SK-N-SH (cell line): ENCODE measurements at regions not wholly inside any gene's neighbourhood (a gene's known extent, or its start where the extent isn't known, plus 50 kb on each side); places are given as distances from the start of the nearest gene placed in this dataset.

Source experiments
- CTCF ChIA-PET: fragments of 300-600, 350-600 bp; formaldehyde crosslinking; extraction: SDS; loops from one replicate; lab custom pipeline; 2021; lab: Yijun Ruan, JAX
- POLR2A ChIA-PET: fragments of 350-600 bp; sonication (Branson Sonifier 250); formaldehyde crosslinking; extraction: SDS; loops from one replicate; lab custom pipeline; 2020; ENCODE audit warnings: antibody characterized with exemption, inconsistent platforms; lab: Yijun Ruan, JAX
- DNase-seq: peaks from one replicate; pipeline ENCODE4 v3.0.0; 2012
- H2AFZ ChIP-seq: fragments of 200-600 bp; sonication (generic); 2 replicates; pipeline ENCODE4 v1.8.1; 2016; ENCODE audit warnings: antibody characterized with exemption, mild to moderate bottlenecking, low read depth
- H3F3A ChIP-seq: fragments of 200-600 bp; sonication (generic); replicated peaks from 2 replicates; pipeline ENCODE3; 2016; ENCODE audit warnings: antibody characterized with exemption, mild to moderate bottlenecking; ENCODE audit not compliant: insufficient read depth
- H3K27ac ChIP-seq, 2 experiments: fragments of 200-500 bp in 1 of 2; fragments of 200-600 bp in 1 of 2; sonication (Bioruptor generic) in 1 of 2; sonication (generic), shearing (Covaris generic) in 1 of 2; 2 replicates each; pipeline versions ENCODE4 v1.5.1 to v1.6.1; 2014 to 2016; ENCODE audit warnings: low read depth in 2 of 2, inconsistent platforms in 1 of 2, low read length in 1 of 2, mild to moderate bottlenecking in 1 of 2, mixed read lengths in 1 of 2
- H3K27me3 ChIP-seq: fragments of 200-600 bp; sonication (generic), shearing (Covaris generic); 2 replicates; pipeline ENCODE4 v1.6.1; 2016; ENCODE audit warnings: mixed run types; ENCODE audit not compliant: insufficient read depth
- H3K36me3 ChIP-seq, 2 experiments: fragments of 200-500 bp in 1 of 2; fragments of 200-600 bp in 1 of 2; sonication (Bioruptor generic) in 1 of 2; sonication (generic) in 1 of 2; replicated peaks in 1 of 2; 2 replicates each; pipeline versions ENCODE3 to v1.5.1; 2014 to 2016; ENCODE audit warnings: low read length in 1 of 2, mild to moderate bottlenecking in 1 of 2; ENCODE audit not compliant: insufficient read depth in 2 of 2, control insufficient read depth in 1 of 2
- H3K4me1 ChIP-seq, 2 experiments: fragments of 200-500 bp in 1 of 2; fragments of 200-600 bp in 1 of 2; sonication (Bioruptor generic) in 1 of 2; sonication (generic), shearing (Covaris generic) in 1 of 2; 2 replicates each; pipeline versions ENCODE4 v1.5.1 to v1.6.1; 2014 to 2016; ENCODE audit warnings: low read depth in 1 of 2, low read length in 1 of 2, mixed run types in 1 of 2; ENCODE audit not compliant: insufficient read depth in 2 of 2, control insufficient read depth in 1 of 2
- H3K4me2 ChIP-seq: fragments of 200-600 bp; sonication (generic), shearing (Covaris generic); 2 replicates; pipeline ENCODE4 v1.6.1; 2017; ENCODE audit warnings: mixed run types
- H3K4me3 ChIP-seq, 2 experiments: fragments of 200-500 bp in 1 of 2; fragments of 200-600 bp in 1 of 2; sonication (Bioruptor generic) in 1 of 2; sonication (generic), shearing (Covaris generic) in 1 of 2; 2 replicates each; pipeline versions ENCODE4 v1.5.1 to v1.8.1; 2014 to 2016; ENCODE audit warnings: low read depth in 2 of 2, inconsistent platforms in 1 of 2, low read length in 1 of 2, mild to moderate bottlenecking in 1 of 2, mixed read lengths in 1 of 2, moderate library complexity in 1 of 2
- H3K79me2 ChIP-seq: fragments of 200-600 bp; sonication (generic); 2 replicates; pipeline ENCODE4 v1.8.1; 2017; ENCODE audit warnings: mild to moderate bottlenecking; ENCODE audit not compliant: insufficient read depth
- H3K9ac ChIP-seq: fragments of 200-600 bp; sonication (generic); 2 replicates; pipeline ENCODE4 v1.6.1; 2017; ENCODE audit warnings: mixed run types
- H3K9me2 ChIP-seq: fragments of 200-600 bp; sonication (generic); 2 replicates; pipeline ENCODE4 v1.6.1; 2017; ENCODE audit warnings: mixed run types
- H3K9me3 ChIP-seq: fragments of 200-600 bp; sonication (generic); 2 replicates; pipeline ENCODE4 v1.6.1; 2017; ENCODE audit warnings: mixed run types, mild to moderate bottlenecking, moderate library complexity
- H4K20me1 ChIP-seq: fragments of 200-600 bp; sonication (generic); 2 replicates; pipeline ENCODE4 v1.6.1; 2017; ENCODE audit warnings: mild to moderate bottlenecking, mixed run types; ENCODE audit not compliant: insufficient read depth
- EP300 ChIP-seq, 2 experiments: IDR thresholded peaks; 2 replicates each; pipeline versions ENCODE4 v1.4.0 to v1.6.1; 2012; ENCODE audit warnings: borderline replicate concordance in 1 of 2, low read depth in 1 of 2, low read length in 1 of 2
- FOSL2 ChIP-seq: IDR thresholded peaks from 2 replicates; pipeline ENCODE4 v1.4.0; 2012; ENCODE audit warnings: low read depth, mild to moderate bottlenecking, moderate library complexity, borderline replicate concordance
- GABPA ChIP-seq: IDR thresholded peaks from 2 replicates; pipeline ENCODE4 v1.4.0; 2012; ENCODE audit warnings: low read depth, mild to moderate bottlenecking
- MXI1 ChIP-seq: IDR thresholded peaks from 2 replicates; pipeline ENCODE4 v1.6.1; 2012; ENCODE audit warnings: mild to moderate bottlenecking, low read depth, low read length, improper control_type of control experiment
- NFIC ChIP-seq: IDR thresholded peaks from 2 replicates; pipeline ENCODE4 v1.4.0; 2012; ENCODE audit warnings: borderline replicate concordance
- POLR2AphosphoS5 ChIP-seq: IDR thresholded peaks from 2 replicates; pipeline ENCODE4 v1.6.1; 2012; ENCODE audit warnings: low read depth, low read length
- RAD21 ChIP-seq: IDR thresholded peaks from 2 replicates; pipeline ENCODE4 v1.6.1; 2012; ENCODE audit warnings: mild to moderate bottlenecking, low read length
- RCOR1 ChIP-seq: fragments of 150-350 bp; IDR thresholded peaks from 2 replicates; pipeline ENCODE4 v1.6.1; 2017; ENCODE audit warnings: antibody characterized with exemption, low read length
- RXRA ChIP-seq: IDR thresholded peaks from 2 replicates; pipeline ENCODE4 v1.4.0; 2012; ENCODE audit warnings: low read depth, mild to moderate bottlenecking, borderline replicate concordance
- SIN3A ChIP-seq: IDR thresholded peaks from 2 replicates; pipeline ENCODE4 v1.6.1; 2012; ENCODE audit warnings: low read depth, mild to moderate bottlenecking, low read length, moderate library complexity, borderline replicate concordance
- SMC3 ChIP-seq: IDR thresholded peaks from 2 replicates; pipeline ENCODE4 v1.6.1; 2012; ENCODE audit warnings: low read depth, low read length, improper control_type of control experiment
- TAF1 ChIP-seq: IDR thresholded peaks from 2 replicates; pipeline ENCODE4 v1.6.1; 2012; ENCODE audit warnings: low read depth, mild to moderate bottlenecking, low read length, moderate library complexity, borderline replicate concordance
- TCF12 ChIP-seq: IDR thresholded peaks from 2 replicates; pipeline ENCODE4 v1.4.0; 2012
- YY1 ChIP-seq: IDR thresholded peaks from 2 replicates; pipeline ENCODE4 v1.4.0; 2012; ENCODE audit warnings: low read depth, mild to moderate bottlenecking
- WGBS: methylation state at CpG from one replicate; pipeline ENCODE4 v1.1.6; 2017; ENCODE audit warnings: low lambda C conversion rate; 5-methylcytosine and 5-hydroxymethylcytosine counted together
- TF ChIP-seq, protein P1 (sequence below): IDR thresholded peaks from 2 replicates; pipeline ENCODE4 v1.4.0; 2012; ENCODE audit warnings: low read depth, borderline replicate concordance
- TF ChIP-seq, protein P2 (sequence below): fragments of 200-600 bp; sonication (generic); IDR thresholded peaks from 2 replicates; pipeline ENCODE4 v1.6.1; 2017; ENCODE audit warnings: antibody characterized with exemption, mild to moderate bottlenecking, moderate library complexity
- TF ChIP-seq, protein P3 (sequence below): IDR thresholded peaks from 2 replicates; pipeline ENCODE4 v1.4.0; 2012; ENCODE audit warnings: low read depth
- TF ChIP-seq, protein P4 (sequence below): IDR thresholded peaks from 2 replicates; pipeline ENCODE4 v1.6.1; 2012; ENCODE audit warnings: mild to moderate bottlenecking, low read depth, low read length, moderate library complexity

DNA sequence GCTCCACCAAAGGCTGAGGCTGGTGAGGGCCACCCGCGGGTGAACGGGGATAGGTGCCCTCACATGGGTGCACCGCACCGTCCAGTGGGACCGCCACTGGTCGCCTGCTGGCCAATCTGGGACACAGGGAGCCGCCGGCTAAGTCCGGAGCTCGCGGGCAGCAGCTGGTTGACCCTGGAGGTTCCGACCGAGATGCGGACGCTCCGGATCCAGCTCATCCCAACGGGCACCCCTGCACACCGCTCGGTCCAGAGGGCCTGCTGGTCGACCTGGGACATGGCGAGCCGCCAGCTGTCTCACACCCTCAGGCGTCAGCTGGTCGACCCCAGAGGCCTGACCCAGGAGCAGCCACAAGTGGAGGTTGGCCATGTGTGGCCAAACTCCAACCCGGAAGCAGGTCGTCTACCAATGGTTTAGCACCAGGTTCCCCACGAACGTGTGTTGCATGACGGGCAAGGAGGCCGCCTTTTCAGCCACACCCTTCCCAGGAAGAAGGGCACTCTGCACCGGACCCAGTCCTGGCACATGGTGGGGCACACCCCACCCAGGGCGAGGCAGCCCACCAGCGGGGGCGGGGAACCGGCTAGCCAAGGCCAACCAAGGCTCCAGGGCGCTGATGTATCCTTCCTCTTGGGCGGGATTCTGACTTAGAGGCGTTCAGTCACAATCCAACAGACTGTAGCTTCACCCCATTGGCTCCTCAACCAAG, 746.0 kb upstream of the DEFB115 start:
- WGBS: 36% methylated on average over 11 of the region's 39 CpGs
- H2AFZ ChIP-seq: no peak overlapping the region
- no peaks in the 10 kb centered on the region for H3K9me2 ChIP-seq
- no peak overlapping the region for H3K27ac ChIP-seq
- no peaks in the 10 kb centered on the region for H3K4me1 ChIP-seq
- no peaks in the 10 kb centered on the region for H3K9me3 ChIP-seq
- DNase-seq: no peak
- H3K4me3 ChIP-seq: no peak overlapping the region
- no peak overlapping the region for H3K9ac ChIP-seq
- POLR2A ChIA-PET: no interaction called here
- no peak overlapping the region for H3K4me2 ChIP-seq
- no peaks in the 10 kb centered on the region for H4K20me1 ChIP-seq
- H3K36me3 ChIP-seq: no peaks in the 10 kb centered on the region
- peaks cover 25% of the 10 kb centered on the region; the same call in 1 of the 2 replicates for H3K27me3 ChIP-seq
- CTCF ChIA-PET: no interaction called here
- TF ChIP-seq, protein P1, sequence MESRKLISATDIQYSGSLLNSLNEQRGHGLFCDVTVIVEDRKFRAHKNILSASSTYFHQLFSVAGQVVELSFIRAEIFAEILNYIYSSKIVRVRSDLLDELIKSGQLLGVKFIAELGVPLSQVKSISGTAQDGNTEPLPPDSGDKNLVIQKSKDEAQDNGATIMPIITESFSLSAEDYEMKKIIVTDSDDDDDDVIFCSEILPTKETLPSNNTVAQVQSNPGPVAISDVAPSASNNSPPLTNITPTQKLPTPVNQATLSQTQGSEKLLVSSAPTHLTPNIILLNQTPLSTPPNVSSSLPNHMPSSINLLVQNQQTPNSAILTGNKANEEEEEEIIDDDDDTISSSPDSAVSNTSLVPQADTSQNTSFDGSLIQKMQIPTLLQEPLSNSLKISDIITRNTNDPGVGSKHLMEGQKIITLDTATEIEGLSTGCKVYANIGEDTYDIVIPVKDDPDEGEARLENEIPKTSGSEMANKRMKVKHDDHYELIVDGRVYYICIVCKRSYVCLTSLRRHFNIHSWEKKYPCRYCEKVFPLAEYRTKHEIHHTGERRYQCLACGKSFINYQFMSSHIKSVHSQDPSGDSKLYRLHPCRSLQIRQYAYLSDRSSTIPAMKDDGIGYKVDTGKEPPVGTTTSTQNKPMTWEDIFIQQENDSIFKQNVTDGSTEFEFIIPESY: no peak
- TF ChIP-seq, protein P2, sequence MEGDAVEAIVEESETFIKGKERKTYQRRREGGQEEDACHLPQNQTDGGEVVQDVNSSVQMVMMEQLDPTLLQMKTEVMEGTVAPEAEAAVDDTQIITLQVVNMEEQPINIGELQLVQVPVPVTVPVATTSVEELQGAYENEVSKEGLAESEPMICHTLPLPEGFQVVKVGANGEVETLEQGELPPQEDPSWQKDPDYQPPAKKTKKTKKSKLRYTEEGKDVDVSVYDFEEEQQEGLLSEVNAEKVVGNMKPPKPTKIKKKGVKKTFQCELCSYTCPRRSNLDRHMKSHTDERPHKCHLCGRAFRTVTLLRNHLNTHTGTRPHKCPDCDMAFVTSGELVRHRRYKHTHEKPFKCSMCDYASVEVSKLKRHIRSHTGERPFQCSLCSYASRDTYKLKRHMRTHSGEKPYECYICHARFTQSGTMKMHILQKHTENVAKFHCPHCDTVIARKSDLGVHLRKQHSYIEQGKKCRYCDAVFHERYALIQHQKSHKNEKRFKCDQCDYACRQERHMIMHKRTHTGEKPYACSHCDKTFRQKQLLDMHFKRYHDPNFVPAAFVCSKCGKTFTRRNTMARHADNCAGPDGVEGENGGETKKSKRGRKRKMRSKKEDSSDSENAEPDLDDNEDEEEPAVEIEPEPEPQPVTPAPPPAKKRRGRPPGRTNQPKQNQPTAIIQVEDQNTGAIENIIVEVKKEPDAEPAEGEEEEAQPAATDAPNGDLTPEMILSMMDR: no peak
- TF ChIP-seq NFIC: no peak
- TF ChIP-seq RAD21: no peak
- TF ChIP-seq, protein P3, sequence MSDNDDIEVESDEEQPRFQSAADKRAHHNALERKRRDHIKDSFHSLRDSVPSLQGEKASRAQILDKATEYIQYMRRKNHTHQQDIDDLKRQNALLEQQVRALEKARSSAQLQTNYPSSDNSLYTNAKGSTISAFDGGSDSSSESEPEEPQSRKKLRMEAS: no peak
- TF ChIP-seq FOSL2: no peak
- TF ChIP-seq TAF1: no peak
- TF ChIP-seq, protein P4, sequence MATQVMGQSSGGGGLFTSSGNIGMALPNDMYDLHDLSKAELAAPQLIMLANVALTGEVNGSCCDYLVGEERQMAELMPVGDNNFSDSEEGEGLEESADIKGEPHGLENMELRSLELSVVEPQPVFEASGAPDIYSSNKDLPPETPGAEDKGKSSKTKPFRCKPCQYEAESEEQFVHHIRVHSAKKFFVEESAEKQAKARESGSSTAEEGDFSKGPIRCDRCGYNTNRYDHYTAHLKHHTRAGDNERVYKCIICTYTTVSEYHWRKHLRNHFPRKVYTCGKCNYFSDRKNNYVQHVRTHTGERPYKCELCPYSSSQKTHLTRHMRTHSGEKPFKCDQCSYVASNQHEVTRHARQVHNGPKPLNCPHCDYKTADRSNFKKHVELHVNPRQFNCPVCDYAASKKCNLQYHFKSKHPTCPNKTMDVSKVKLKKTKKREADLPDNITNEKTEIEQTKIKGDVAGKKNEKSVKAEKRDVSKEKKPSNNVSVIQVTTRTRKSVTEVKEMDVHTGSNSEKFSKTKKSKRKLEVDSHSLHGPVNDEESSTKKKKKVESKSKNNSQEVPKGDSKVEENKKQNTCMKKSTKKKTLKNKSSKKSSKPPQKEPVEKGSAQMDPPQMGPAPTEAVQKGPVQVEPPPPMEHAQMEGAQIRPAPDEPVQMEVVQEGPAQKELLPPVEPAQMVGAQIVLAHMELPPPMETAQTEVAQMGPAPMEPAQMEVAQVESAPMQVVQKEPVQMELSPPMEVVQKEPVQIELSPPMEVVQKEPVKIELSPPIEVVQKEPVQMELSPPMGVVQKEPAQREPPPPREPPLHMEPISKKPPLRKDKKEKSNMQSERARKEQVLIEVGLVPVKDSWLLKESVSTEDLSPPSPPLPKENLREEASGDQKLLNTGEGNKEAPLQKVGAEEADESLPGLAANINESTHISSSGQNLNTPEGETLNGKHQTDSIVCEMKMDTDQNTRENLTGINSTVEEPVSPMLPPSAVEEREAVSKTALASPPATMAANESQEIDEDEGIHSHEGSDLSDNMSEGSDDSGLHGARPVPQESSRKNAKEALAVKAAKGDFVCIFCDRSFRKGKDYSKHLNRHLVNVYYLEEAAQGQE: no peak
- TF ChIP-seq SMC3: no peak
- no peak for TF ChIP-seq EP300 (IDR thresholded peaks at IDR 0.05; ENCODE audit: borderline replicate concordance in 1 of 2, low read depth in 1 of 2, low read length in 1 of 2)
- no peak for TF ChIP-seq RCOR1
- no peak for TF ChIP-seq SIN3A
- TF ChIP-seq RXRA: no peak
- TF ChIP-seq YY1: no peak
- TF ChIP-seq MXI1: no peak
- TF ChIP-seq POLR2AphosphoS5: no peak
- no peak for TF ChIP-seq TCF12
- TF ChIP-seq GABPA: no peak
- no peaks in the 10 kb centered on the region for H3K79me2 ChIP-seq
- no peaks in the 10 kb centered on the region for H3F3A ChIP-seq
